IMR-90 (cell line): ENCODE measurements at regions not wholly inside any gene's neighbourhood (a gene's known extent, or its start where the extent isn't known, plus 50 kb on each side); places are given as distances from the start of the nearest gene placed in this dataset.

ENCODE experiments used
- ATAC-seq: fragments of 200-7000 bp; cut with Tn5 transposase; 2 replicates; pipeline ENCODE4 v1.9.1; 2020; ENCODE audit warnings: low read depth, mild to moderate bottlenecking, moderate library complexity
- BruUV-seq: library from RNA; stranded (reverse); fragments of 400-500 nt; replicated peaks from 2 replicates; lab custom pipeline; 2021; lab: Mats Ljungman, UMichigan
- CTCF ChIA-PET: fragments of 300-600 bp; formaldehyde crosslinking; extraction: SDS; loops from one replicate; lab custom pipeline; 2021; ENCODE audit warnings: antibody characterized with exemption; lab: Yijun Ruan, JAX
- POLR2A ChIA-PET: fragments of 300-600 bp; sonication (Branson Sonifier 250); formaldehyde crosslinking; loops from one replicate; lab custom pipeline; 2022; ENCODE audit warnings: antibody characterized with exemption; ENCODE audit not compliant: unreplicated experiment; lab: Charles Lee
- DNase-seq: peaks from one replicate; pipeline ENCODE4 v3.0.0; 2013
- H2AFZ ChIP-seq: replicated peaks from 2 replicates; pipeline ENCODE3; 2013; ENCODE audit warnings: low read length, mild to moderate bottlenecking; ENCODE audit not compliant: poor library complexity
- H2AK5ac ChIP-seq: 2 replicates; pipeline ENCODE4 v1.6.1; 2013; ENCODE audit warnings: low read depth, low read length, inconsistent platforms
- H2AK9ac ChIP-seq: replicated peaks from 2 replicates; pipeline ENCODE3; 2013; ENCODE audit warnings: mild to moderate bottlenecking, low read depth, low read length, moderate library complexity; ENCODE audit not compliant: poor library complexity
- H2BK120ac ChIP-seq: 2 replicates; pipeline ENCODE4 v1.6.1; 2013; ENCODE audit warnings: low read depth, low read length, inconsistent platforms
- H2BK15ac ChIP-seq: 3 replicates; pipeline ENCODE4 v1.6.1; 2013; ENCODE audit warnings: low read depth, low read length, inconsistent platforms
- H2BK20ac ChIP-seq: 2 replicates; pipeline ENCODE4 v1.6.1; 2013; ENCODE audit warnings: low read depth, mild to moderate bottlenecking, inconsistent platforms, low read length, moderate library complexity
- H2BK5ac ChIP-seq: 2 replicates; pipeline ENCODE4 v1.6.1; 2013; ENCODE audit warnings: mild to moderate bottlenecking, low read depth, low read length, inconsistent platforms; ENCODE audit not compliant: poor library complexity, severe bottlenecking
- H3K14ac ChIP-seq: replicated peaks from 2 replicates; pipeline ENCODE4 v1.6.1; 2013; ENCODE audit warnings: low read depth, low read length, inconsistent platforms
- H3K18ac ChIP-seq: 2 replicates; pipeline ENCODE4 v1.6.1; 2013; ENCODE audit warnings: low read depth, low read length, control low read depth
- H3K23ac ChIP-seq: 2 replicates; pipeline ENCODE4 v1.6.1; 2013; ENCODE audit warnings: low read depth, low read length, inconsistent platforms
- H3K27ac ChIP-seq: 2 replicates; pipeline ENCODE4 v1.5.1; 2013; ENCODE audit warnings: mild to moderate bottlenecking, control low read depth, low read length; ENCODE audit not compliant: insufficient read depth
- H3K27me3 ChIP-seq: 2 replicates; pipeline ENCODE4 v1.6.1; 2013; ENCODE audit warnings: low read length; ENCODE audit not compliant: control insufficient read depth, insufficient read depth
- H3K36me3 ChIP-seq: 2 replicates; pipeline ENCODE4 v1.6.1; 2013; ENCODE audit warnings: low read length, mixed read lengths; ENCODE audit not compliant: control insufficient read depth, insufficient read depth
- H3K4ac ChIP-seq: 2 replicates; pipeline ENCODE4 v1.6.1; 2013; ENCODE audit warnings: low read depth, low read length, inconsistent platforms
- H3K4me1 ChIP-seq: 2 replicates; pipeline ENCODE4 v1.6.1; 2013; ENCODE audit warnings: low read length, mixed read lengths; ENCODE audit not compliant: control insufficient read depth, insufficient read depth
- H3K4me2 ChIP-seq: 2 replicates; pipeline ENCODE4 v1.6.1; 2013; ENCODE audit warnings: low read depth, mild to moderate bottlenecking, control low read depth, low read length, moderate library complexity
- H3K4me3 ChIP-seq: 2 replicates; pipeline ENCODE4 v1.5.1; 2013; ENCODE audit warnings: low read depth, mild to moderate bottlenecking, control low read depth, low read length, moderate library complexity; ENCODE audit not compliant: insufficient read depth
- H3K56ac ChIP-seq: 2 replicates; pipeline ENCODE4 v1.6.1; 2013; ENCODE audit warnings: low read length, inconsistent platforms; ENCODE audit not compliant: insufficient read depth; ENCODE audit errors: extremely low read depth
- H3K79me1 ChIP-seq, 2 experiments: 2 replicates each; pipeline ENCODE4 v1.6.1; 2013; ENCODE audit warnings: low read length in 2 of 2, inconsistent platforms in 1 of 2, low read depth in 1 of 2
- H3K9ac ChIP-seq: 2 replicates; pipeline ENCODE4 v1.6.1; 2013; ENCODE audit warnings: low read depth, low read length, control low read depth
- H3K9me1 ChIP-seq: 2 replicates; pipeline ENCODE4 v1.6.1; 2013; ENCODE audit warnings: low read length, inconsistent platforms; ENCODE audit not compliant: insufficient read depth
- H3K9me3 ChIP-seq: 2 replicates; pipeline ENCODE4 v1.6.1; 2013; ENCODE audit warnings: low read length; ENCODE audit not compliant: control insufficient read depth, insufficient read depth
- H4K20me1 ChIP-seq: 2 replicates; pipeline ENCODE4 v1.6.1; 2013; ENCODE audit warnings: low read length, inconsistent platforms; ENCODE audit not compliant: insufficient read depth
- H4K5ac ChIP-seq: 2 replicates; pipeline ENCODE4 v1.6.1; 2013; ENCODE audit warnings: mild to moderate bottlenecking, low read depth, low read length, control low read depth
- H4K8ac ChIP-seq, 2 experiments: 2 replicates each; pipeline ENCODE4 v1.6.1; 2013; ENCODE audit warnings: low read depth in 2 of 2, low read length in 2 of 2, control low read depth in 1 of 2, inconsistent platforms in 1 of 2
- H4K91ac ChIP-seq: 2 replicates; pipeline ENCODE4 v1.6.1; 2013; ENCODE audit warnings: low read depth, low read length, inconsistent platforms; ENCODE audit not compliant: insufficient read depth
- BHLHE40 ChIP-seq: fragments of 150-350 bp; IDR thresholded peaks from 2 replicates; pipeline ENCODE4 v1.6.1; 2016; ENCODE audit warnings: mild to moderate bottlenecking, low read depth, low read length
- MAFK ChIP-seq: IDR thresholded peaks from 2 replicates; pipeline ENCODE4 v1.6.1; 2012; ENCODE audit warnings: low read depth, low read length, improper control_type of control experiment
- NFE2L2 ChIP-seq: fragments of 150-350 bp; IDR thresholded peaks from 2 replicates; pipeline ENCODE4 v1.6.1; 2016; ENCODE audit warnings: low read depth, mild to moderate bottlenecking, low read length
- POLR2A ChIP-seq: IDR thresholded peaks from 2 replicates; pipeline ENCODE4 v1.6.1; 2012; ENCODE audit warnings: mild to moderate bottlenecking, low read depth, low read length
- RCOR1 ChIP-seq: IDR thresholded peaks from 2 replicates; pipeline ENCODE4 v1.6.1; 2012; ENCODE audit warnings: mild to moderate bottlenecking, low read length, improper control_type of control experiment; ENCODE audit not compliant: insufficient replicate concordance
- RFX5 ChIP-seq: IDR thresholded peaks from 2 replicates; pipeline ENCODE4 v1.8.0; 2012; ENCODE audit warnings: low read depth, mild to moderate bottlenecking, low read length, moderate library complexity
- SMC3 ChIP-seq: fragments of 150-350 bp; IDR thresholded peaks from 2 replicates; pipeline ENCODE4 v1.6.1; 2016; ENCODE audit warnings: low read depth, mild to moderate bottlenecking, antibody characterized with exemption, low read length, moderate library complexity
- WGBS, 2 experiments: methylation state at CpG; one replicate each; pipeline versions ENCODE4 v1.1.5 to v1.1.7; 2013; ENCODE audit warnings: missing lambda C conversion rate in 2 of 2; ENCODE audit not compliant: insufficient read length in 1 of 2; ENCODE audit errors: extremely low coverage in 2 of 2; 5-methylcytosine and 5-hydroxymethylcytosine counted together
- dilution Hi-C: fragments of 300-500 bp; cut with HindIII; formaldehyde crosslinking; loops from one replicate; pipeline ENCODE4 v1.14.3; 2018; ENCODE audit warnings: low sequenced_read_pairs; ENCODE audit not compliant: unreplicated experiment
- in situ Hi-C: fragments of 300-500 bp; cut with MboI; formaldehyde crosslinking; loops from 3 replicates; pipeline ENCODE4 v1.14.3; 2019; ENCODE audit warnings: low sequenced_read_pairs, inconsistent platforms, mixed read lengths
- intact Hi-C: fragments of 100-400 bp; cut with micrococcal nuclease; formaldehyde crosslinking; loops from 2 replicates; pipeline ENCODE4 v1.10.0; 2022

GRCh38 chr13:106911020-106911419 is 343.1 kb upstream of the ARGLU1 start:
- 90% methylated on average over 3 of the region's 5 CpGs; no CpG with 5 or more reads in 1 of the 2 experiments for WGBS, 2 experiments
- no peaks in the 10 kb centered on the region for H3K79me1 ChIP-seq
- no peak overlapping the region for H3K14ac ChIP-seq
- POLR2A ChIA-PET, result no interaction called here
- no peak overlapping the region for H2BK5ac ChIP-seq
- H3K23ac ChIP-seq, result no peak overlapping the region
- H2AFZ ChIP-seq, result no peak overlapping the region
- H3K27me3 ChIP-seq, result peaks cover 10% of the 10 kb centered on the region
- ATAC-seq, result no peak
- in situ Hi-C loops, result loop anchor here (25.0 kb wide), 1 partner anchor 201 kb away; no protein-coding TSS in a partner anchor
- no peaks in the 10 kb centered on the region for H4K20me1 ChIP-seq
- dilution Hi-C loops, result no loop called here
- no peak overlapping the region for H4K8ac ChIP-seq
- H3K27ac ChIP-seq, result no peak overlapping the region
- no peak overlapping the region for H2BK20ac ChIP-seq
- H3K4me2 ChIP-seq, result no peak overlapping the region
- no peak overlapping the region for H2AK5ac ChIP-seq
- H2BK120ac ChIP-seq, result no peak overlapping the region
- no peak overlapping the region for H3K4ac ChIP-seq
- H2BK15ac ChIP-seq, result no peak overlapping the region
- H3K9ac ChIP-seq, result no peak overlapping the region
- H2AK9ac ChIP-seq, result no peak overlapping the region
- intact Hi-C loops, result no loop called here
- no peak for DNase-seq
- no peak overlapping the region for H3K18ac ChIP-seq
- no peak overlapping the region for H4K5ac ChIP-seq
- no peak overlapping the region for H3K56ac ChIP-seq
- TF ChIP-seq RFX5, result no peak
- TF ChIP-seq POLR2A, result no peak
- no peak for TF ChIP-seq RCOR1
- no peak for TF ChIP-seq BHLHE40
- TF ChIP-seq MAFK, result no peak
- TF ChIP-seq SMC3, result no peak
- no peak for TF ChIP-seq NFE2L2
- H3K9me1 ChIP-seq, result no peaks in the 10 kb centered on the region
- H3K4me1 ChIP-seq, result no peaks in the 10 kb centered on the region
- no peaks in the 10 kb centered on the region for H3K36me3 ChIP-seq
- H4K91ac ChIP-seq, result no peak overlapping the region
- no TSS peak for BruUV-seq
- CTCF ChIA-PET, result no interaction called here
- H3K4me3 ChIP-seq, result no peak overlapping the region
- H3K9me3 ChIP-seq, result no peaks in the 10 kb centered on the region
